ENCODE measurements at regions not wholly inside any gene's neighbourhood (a gene's known extent, or its start where the extent isn't known, plus 50 kb on each side); places are given as distances from the start of the nearest gene placed in this dataset.

GRCh38 chr13:68872338-68872737, 1235.3 kb upstream of the ATXN8OS start:
- TF ChIP-seq MYC (IDR thresholded peaks at IDR 0.05; ENCODE audit: low read depth, low read length) (no peak), CTCF (IDR thresholded peaks at IDR 0.05; ENCODE audit: low read depth, low read length) (no peak)
